ENCODE measurements at regions not wholly inside any gene's neighbourhood (a gene's known extent, or its start where the extent isn't known, plus 50 kb on each side); places are given as distances from the start of the nearest gene placed in this dataset.
"Not testable (repeated sequence)": the region's sequence is repeated elsewhere in the genome, so short reads cannot be mapped to it uniquely, and the experiment has no call there.

DNA sequence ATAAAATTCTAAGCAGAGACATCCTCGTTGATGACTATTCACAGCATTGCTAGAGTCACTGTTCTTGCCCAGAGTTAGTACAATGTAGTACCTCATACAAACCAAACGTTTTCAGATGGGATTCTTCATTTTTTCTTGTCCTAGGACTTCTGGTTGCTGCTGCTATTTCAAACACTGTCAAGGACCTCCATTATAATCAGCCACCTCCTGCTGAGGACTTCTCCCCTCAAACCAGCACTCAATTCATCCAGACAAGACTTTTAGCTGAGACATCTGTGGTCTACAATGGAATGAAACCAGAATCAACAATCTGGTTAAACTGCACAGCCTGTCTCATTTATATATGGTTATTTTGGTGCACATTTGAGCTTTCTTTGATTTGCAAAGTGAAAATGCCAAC lies 1008.8 kb downstream of the STPG2 start:
- DNase-seq: no peak

GRCh38 chr4:97139791-97140190 lies 1003.5 kb downstream of the STPG2 start:
- DNase-seq: no peak

DNA sequence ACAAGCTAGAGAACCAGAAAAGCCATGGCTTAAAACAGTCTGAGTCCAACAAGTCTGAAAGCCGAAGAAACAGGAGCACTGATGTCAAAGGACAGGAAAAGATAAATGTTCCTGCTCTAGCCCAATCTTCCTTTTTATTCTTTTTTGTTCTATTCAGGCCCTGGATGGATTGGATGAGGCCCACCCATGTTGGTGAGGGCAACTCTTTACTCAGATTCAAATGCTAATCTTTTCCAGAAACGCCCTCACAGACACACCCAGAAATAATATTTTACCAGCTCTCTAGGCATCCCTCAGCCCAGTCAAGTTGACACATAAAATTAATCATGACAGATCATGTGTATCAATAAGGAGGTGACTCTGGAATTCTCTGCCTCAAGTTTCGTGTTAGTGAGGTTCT lies 1002.7 kb downstream of the STPG2 start:
- DNase-seq: no peak

- not testable (repeated sequence) for DNase-seq
Measured at GRCh38 chr4:97141332-97141731, 1001.9 kb downstream of the STPG2 start.

- no peak for DNase-seq
Measured at GRCh38 chr4:97142410-97142809, 1000.9 kb downstream of the STPG2 start.

DNA sequence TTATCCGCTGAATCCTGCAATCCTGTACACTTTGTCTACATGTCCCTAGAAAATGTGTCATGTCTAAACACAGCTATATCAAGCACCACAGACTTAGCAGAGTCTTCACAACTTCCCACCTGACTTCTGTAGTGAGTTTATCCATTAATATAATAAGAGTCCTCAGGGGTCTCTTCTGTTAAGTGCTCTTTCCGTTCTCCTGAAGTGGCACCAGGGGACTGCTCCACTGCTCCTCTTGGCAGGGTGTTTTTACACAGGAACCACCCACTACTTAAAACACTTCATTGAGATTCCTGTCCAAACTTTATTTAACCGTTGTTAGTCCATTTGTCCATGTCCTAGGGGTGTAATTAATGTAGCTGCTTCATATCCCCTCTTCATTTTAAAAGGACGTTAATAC lies 1000.4 kb downstream of the STPG2 start:
- DNase-seq: peak; percentile 8

- no peak for DNase-seq
Measured at GRCh38 chr4:97144199-97144598, 999.1 kb downstream of the STPG2 start.

- DNase-seq: no peak
Measured at GRCh38 chr4:97150966-97151365, 992.3 kb downstream of the STPG2 start.

- DNase-seq: no peak
Measured at GRCh38 chr4:97152149-97152548, 991.1 kb downstream of the STPG2 start.

DNA sequence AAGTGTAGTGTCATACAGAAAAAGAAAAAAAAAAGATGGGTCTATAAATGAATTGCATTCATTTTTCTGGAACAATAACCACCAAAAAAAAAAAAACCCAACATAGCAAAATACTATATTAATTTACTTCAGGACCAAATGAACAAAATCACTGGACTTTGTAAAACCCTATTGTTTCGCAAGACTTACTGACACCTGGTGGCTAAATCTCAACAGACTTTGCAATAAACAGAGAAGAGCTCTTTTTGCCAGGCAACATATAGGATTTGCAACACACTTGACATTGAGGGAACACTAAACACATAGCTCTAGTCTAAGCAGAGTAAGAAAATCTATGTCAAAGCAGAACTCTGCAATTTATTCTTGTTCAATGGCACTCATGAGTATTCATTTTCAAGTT lies 990.2 kb downstream of the STPG2 start:
- DNase-seq: peak; percentile 11

DNA sequence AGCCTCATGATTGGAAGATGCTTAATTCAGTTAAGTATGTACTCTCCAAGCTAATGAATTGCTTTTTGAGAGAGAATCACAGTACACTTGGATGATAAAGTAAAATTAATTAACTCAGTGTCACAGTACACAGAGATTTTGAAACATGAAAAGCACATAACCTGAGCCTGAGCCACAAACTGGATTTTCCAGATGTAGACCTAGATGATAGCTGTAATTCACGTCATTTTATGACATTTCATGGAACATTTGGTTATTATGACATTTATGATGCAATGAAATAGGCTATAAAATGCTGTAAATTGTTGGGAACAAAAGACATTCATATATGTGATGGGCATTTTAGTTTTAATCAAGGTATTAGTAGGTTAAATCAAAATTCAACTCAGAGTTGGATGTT lies 983.7 kb downstream of the STPG2 start:
- DNase-seq: no peak

- no peak for DNase-seq
Measured at GRCh38 chr4:97185233-97185632, 958.0 kb downstream of the STPG2 start.

DNA sequence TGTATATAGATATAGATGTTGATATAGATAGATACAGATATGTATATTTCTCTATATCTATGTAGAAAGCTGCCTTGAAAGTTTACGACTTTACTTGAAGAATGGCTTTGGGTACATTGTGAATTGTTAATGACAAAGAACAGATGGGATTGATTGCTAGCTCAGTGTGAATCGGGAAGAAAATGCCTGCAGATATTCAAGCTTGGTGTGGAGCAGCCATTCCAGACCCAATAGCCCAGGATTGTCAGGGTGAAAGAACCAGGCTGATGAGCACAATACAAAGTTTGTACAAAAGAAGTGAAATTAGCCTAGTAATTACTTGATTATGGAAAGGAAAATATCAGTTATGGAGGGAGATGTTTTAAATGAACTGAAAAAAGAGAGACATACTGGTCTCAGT lies 946.2 kb downstream of the STPG2 start:
- DNase-seq: no peak

DNA sequence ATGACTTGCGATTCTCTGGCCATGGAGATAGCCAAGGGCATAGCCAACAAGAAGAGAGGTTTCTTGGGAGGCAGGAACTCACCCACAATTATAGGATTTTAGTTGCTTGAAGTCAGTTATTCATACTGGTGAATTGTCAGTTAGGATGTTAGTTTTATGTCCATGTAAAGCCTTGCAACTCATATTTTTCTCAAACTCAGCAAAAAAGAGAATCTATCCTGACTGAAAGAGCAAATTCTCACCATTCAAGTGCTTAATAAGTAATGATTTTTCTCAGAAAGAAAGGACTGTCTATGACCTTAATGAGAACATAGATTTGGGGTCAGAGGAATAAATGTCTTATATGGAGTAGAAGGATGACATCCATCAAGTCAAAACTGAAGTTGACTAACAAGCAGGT lies 934.5 kb downstream of the STPG2 start:
- DNase-seq: no peak

DNA sequence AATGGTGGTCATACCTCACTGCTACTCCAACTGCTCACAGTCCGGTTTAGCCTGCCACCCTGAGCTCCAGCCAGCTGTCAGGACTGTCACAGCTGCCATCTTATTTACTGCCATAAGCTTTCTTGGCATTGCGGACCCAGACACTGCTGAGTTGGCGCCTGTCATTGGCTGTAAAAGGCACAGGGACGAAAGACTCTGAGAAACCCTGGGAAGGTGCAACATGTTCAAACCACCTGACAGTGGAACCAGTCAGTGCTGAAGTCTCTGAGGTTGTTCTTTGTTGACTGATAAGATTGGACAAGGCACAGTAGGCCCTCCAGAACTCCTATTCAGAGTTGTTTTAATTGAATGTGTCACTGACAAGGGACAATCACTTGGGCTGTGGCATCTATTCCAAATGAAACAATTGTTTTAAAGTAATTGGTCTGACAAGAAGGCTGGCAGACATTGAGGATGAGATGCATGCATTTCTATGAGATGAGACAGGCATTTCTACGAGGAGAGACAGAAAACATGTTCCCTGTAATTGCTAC lies 927.8 kb downstream of the STPG2 start:
- DNase-seq: no peak

DNA sequence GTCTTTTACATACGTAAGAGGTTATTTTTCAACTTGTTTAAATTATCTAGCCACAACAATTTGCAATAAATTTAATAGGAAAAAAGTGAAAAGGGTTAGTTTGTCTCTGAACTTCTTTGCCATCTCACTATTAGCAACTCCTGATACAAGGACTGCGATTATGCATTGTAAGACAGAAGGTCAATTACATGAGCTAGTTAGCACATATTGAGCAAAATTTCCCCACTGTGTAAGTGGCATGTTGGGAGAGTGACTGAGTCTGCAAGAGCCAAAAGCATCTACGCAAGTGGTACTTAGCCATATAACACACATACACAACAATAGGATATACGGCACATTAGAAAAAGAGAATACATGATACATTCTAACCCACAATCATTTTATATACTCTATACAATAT lies 927.2 kb downstream of the STPG2 start:
- no peak for DNase-seq

DNA sequence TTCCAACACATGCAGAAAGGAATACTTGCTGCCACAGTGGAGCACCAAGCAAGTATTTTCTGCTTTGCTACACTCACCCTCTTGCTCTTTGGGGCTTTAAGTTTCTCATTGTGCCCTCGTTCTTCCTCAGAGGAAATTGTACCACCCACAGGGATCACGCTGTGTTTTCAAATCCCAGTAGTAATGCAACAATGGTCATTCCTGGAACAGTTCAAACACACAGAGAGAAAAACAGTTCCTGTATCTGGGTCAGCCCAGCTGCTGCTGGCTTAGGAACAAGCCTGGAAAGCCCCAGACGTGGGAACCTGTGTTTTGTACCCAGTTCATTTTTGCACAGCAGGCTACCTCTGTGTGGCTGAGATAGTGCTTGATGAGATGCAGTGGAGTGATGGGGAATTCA lies 907.8 kb downstream of the STPG2 start:
- peak; percentile 41 for DNase-seq

DNA sequence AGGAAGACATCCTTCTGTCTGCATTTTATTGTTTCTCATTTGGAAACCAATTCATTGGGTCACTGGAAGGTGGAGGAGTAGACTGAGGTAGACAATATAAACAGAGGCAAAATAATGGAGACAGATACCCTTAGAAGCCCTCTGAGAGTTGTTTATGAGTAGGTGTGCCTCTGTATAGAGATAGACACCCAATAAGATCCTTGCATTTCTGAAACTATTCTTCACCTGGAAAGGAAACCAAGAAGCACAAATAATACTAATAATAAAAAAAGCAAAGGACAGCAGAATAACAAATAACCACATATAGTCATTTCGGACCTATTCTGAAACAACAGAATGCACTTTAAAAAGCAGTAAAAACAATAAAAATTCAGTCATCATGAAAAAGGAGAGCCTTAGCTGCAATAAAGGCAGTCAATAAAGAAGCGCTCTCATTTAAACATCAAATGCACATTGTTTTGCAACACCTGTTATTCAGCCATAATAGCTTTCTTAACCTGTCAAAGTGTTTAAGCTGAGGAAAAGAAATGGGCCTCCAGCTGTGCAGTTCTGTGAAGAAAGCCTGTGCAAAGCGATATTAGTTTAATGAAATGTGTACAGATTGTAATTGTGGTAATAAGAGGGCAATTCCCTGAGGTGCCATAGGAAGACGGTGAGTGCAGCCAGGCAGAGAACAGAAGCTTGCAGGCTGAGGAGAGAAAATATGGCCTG lies 904.2 kb downstream of the STPG2 start:
- DNase-seq: peak; percentile 57

GRCh38 chr4:97239667-97239997 lies 903.6 kb downstream of the STPG2 start:
- DNase-seq: no peak

- no peak for DNase-seq
Measured at GRCh38 chr4:97252615-97253154, 890.6 kb downstream of the STPG2 start.

GRCh38 chr4:97262769-97263168 lies 880.5 kb downstream of the STPG2 start:
- no peak for DNase-seq

DNA sequence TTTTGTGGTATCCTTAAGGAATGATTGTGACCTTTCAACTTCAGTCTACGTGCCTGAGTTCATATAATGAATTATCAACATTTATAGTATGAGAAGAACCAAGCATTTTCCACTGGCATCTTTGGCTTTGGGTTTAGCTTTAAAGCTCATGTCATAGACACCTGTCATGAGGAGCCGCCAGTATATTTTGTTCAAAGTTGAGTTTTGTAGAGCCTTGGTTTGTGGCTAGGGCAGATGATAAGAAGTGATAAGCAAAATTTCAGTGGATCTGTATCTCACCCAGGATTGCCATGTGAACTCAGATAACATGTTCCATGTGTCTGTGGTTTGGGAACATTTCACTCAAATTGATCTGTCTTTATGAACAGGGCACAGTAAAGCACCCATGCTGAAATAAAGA lies 873.2 kb downstream of the STPG2 start:
- DNase-seq: no peak

DNA sequence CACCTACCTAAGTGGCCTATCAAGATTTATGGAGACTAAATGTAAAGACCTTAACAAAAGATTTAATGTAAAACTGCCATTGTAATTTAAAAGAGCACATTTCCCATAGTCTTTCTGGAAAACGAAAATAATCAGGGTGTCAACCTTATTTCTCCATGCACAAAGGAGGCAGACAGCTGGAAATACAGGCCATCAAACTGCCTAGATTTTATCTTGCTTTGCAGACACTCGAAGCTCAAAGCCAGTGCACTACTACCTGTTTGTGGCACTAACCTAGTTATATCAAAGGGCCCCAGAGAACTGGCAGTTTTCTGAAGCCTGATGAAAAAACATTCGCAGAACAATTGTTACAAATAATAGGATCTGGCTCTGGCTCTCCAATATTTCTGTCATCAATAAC lies 863.9 kb downstream of the STPG2 start:
- no peak for DNase-seq

DNA sequence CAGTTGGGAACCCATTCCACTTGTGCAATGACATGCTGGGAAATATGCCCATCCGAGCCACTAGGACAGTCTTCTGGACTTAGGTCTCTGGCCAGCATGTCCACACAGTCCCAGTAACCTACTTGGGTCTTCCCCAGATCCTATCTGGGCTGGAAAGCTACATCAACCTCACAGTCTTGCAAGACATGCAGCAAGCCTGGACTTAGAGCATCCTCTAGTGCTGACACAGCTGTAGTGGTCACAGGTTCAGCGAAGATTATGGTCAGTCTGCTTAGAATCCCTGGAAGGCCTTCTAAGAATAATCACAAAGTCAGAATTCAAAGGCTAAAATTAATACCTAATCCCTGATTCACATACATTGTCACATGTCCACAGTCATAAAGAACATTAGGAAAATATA lies 842.7 kb downstream of the STPG2 start:
- no peak for DNase-seq

- DNase-seq: no peak
Measured at GRCh38 chr4:97305351-97305750, 837.9 kb downstream of the STPG2 start.

Measured in NCI-H1092 treated with DMSO at 0.1 percent for 48 hours (cell line).